ENCODE measurements at regions not wholly inside any gene's neighbourhood (a gene's known extent, or its start where the extent isn't known, plus 50 kb on each side); places are given as distances from the start of the nearest gene placed in this dataset.

GRCh38 chr13:22665506-22665905 is 515.3 kb upstream of the SGCG start:
- TF ChIP-seq CTCF (IDR thresholded peaks at IDR 0.05; ENCODE audit: borderline replicate concordance, insufficient read depth, low read depth, low read length) = no peak
- no peak overlapping the region for H3K4me3 ChIP-seq (ENCODE audit: low read depth, low read length)

- no peak for TF ChIP-seq CTCF (IDR thresholded peaks at IDR 0.05; ENCODE audit: borderline replicate concordance, insufficient read depth, low read depth, low read length)
- no peak overlapping the region for H3K4me3 ChIP-seq (ENCODE audit: low read depth, low read length)
These were observed 490.0 kb upstream of the SGCG start for GRCh38 chr13:22690756-22691155.

GRCh38 chr13:22693691-22694090 is 487.1 kb upstream of the SGCG start:
- H3K4me3 ChIP-seq (ENCODE audit: low read depth, low read length) = no peak overlapping the region
- TF ChIP-seq CTCF (IDR thresholded peaks at IDR 0.05; ENCODE audit: borderline replicate concordance, insufficient read depth, low read depth, low read length) = no peak

- TF ChIP-seq CTCF (IDR thresholded peaks at IDR 0.05; ENCODE audit: borderline replicate concordance, insufficient read depth, low read depth, low read length) = no peak
- H3K4me3 ChIP-seq (ENCODE audit: low read depth, low read length) = no peak overlapping the region
These were observed 484.3 kb upstream of the SGCG start for GRCh38 chr13:22696433-22696832.

GRCh38 chr13:22698467-22698866 is 482.3 kb upstream of the SGCG start:
- H3K4me3 ChIP-seq (ENCODE audit: low read depth, low read length) = no peak overlapping the region
- TF ChIP-seq CTCF (IDR thresholded peaks at IDR 0.05; ENCODE audit: borderline replicate concordance, insufficient read depth, low read depth, low read length) = no peak

GRCh38 chr13:22700246-22700887 is 480.4 kb upstream of the SGCG start:
- no peak overlapping the region for H3K4me3 ChIP-seq (ENCODE audit: low read depth, low read length)
- no peak for TF ChIP-seq CTCF (IDR thresholded peaks at IDR 0.05; ENCODE audit: borderline replicate concordance, insufficient read depth, low read depth, low read length)

- H3K4me3 ChIP-seq (ENCODE audit: low read depth, low read length) = no peak overlapping the region
- no peak for TF ChIP-seq CTCF (IDR thresholded peaks at IDR 0.05; ENCODE audit: borderline replicate concordance, insufficient read depth, low read depth, low read length)
These were observed 477.1 kb upstream of the SGCG start for GRCh38 chr13:22703601-22704209.

All from GM12875 (cell line).